Smooth muscle cell (in vitro differentiated cells): ENCODE measurements at regions not wholly inside any gene's neighbourhood (a gene's known extent, or its start where the extent isn't known, plus 50 kb on each side); places are given as distances from the start of the nearest gene placed in this dataset.

ENCODE experiments used
- DNase-seq: peaks from one replicate; lab custom pipeline; 2025; ENCODE audit not compliant: unreplicated experiment; lab: John Stamatoyannopoulos, UW
- H2AFZ ChIP-seq: fragments of 200-600 bp; sonication (generic); 2 replicates; pipeline ENCODE4 v1.6.0; 2016; ENCODE audit warnings: antibody characterized with exemption, low read depth, mild to moderate bottlenecking
- H3F3A ChIP-seq: fragments of 200-600 bp; sonication (generic); 2 replicates; pipeline ENCODE4 v1.6.0; 2017; ENCODE audit warnings: antibody characterized with exemption, low read depth
- H3K27ac ChIP-seq: fragments of 200-600 bp; sonication (generic); 2 replicates; pipeline ENCODE4 v1.5.1; 2016; ENCODE audit warnings: low read depth, mild to moderate bottlenecking
- H3K27me3 ChIP-seq: fragments of 200-600 bp; sonication (generic); 2 replicates; pipeline ENCODE4 v1.6.1; 2016; ENCODE audit warnings: low read depth, mild to moderate bottlenecking
- H3K36me3 ChIP-seq: fragments of 200-600 bp; sonication (generic); 2 replicates; pipeline ENCODE4 v1.5.1; 2016; ENCODE audit warnings: low read depth
- H3K4me1 ChIP-seq: fragments of 200-600 bp; sonication (generic); 2 replicates; pipeline ENCODE4 v1.5.1; 2016; ENCODE audit warnings: low read depth
- H3K4me2 ChIP-seq: fragments of 200-600 bp; sonication (generic); 2 replicates; pipeline ENCODE4 v1.6.0; 2016; ENCODE audit warnings: mild to moderate bottlenecking
- H3K4me3 ChIP-seq: fragments of 200-600 bp; sonication (generic); 2 replicates; pipeline ENCODE4 v1.5.1; 2016; ENCODE audit warnings: mild to moderate bottlenecking
- H3K79me2 ChIP-seq: fragments of 200-600 bp; sonication (generic); 2 replicates; pipeline ENCODE4 v1.6.0; 2016; ENCODE audit warnings: low read depth, mild to moderate bottlenecking
- H3K9ac ChIP-seq: fragments of 200-600 bp; sonication (generic); 2 replicates; pipeline ENCODE4 v1.6.0; 2016; ENCODE audit warnings: low read depth
- H3K9me3 ChIP-seq: fragments of 200-600 bp; sonication (generic); replicated peaks from 2 replicates; pipeline ENCODE4 v1.5.1; 2016; ENCODE audit warnings: low read depth
- H4K20me1 ChIP-seq: fragments of 200-600 bp; sonication (generic); 2 replicates; pipeline ENCODE4 v1.6.0; 2016; ENCODE audit warnings: low read depth
- CTCF ChIP-seq: fragments of 200-600 bp; sonication (generic); IDR thresholded peaks from 2 replicates; pipeline ENCODE4 v1.5.1; 2017; ENCODE audit warnings: borderline replicate concordance, mild to moderate bottlenecking, antibody characterized with exemption; ENCODE audit not compliant: insufficient read depth, poor library complexity, severe bottlenecking
- WGBS: methylation state at CpG from one replicate; pipeline ENCODE4 v1.1.7; 2016; ENCODE audit warnings: low lambda C conversion rate; 5-methylcytosine and 5-hydroxymethylcytosine counted together

- Histone ChIP-seq H3K27me3 (peaks cover 3% of the 10 kb centered on the region), H3K79me2 (no peaks in the 10 kb centered on the region), H3K4me2 (no peak overlapping the region), H2AFZ (no peak overlapping the region), H3K9ac (no peak overlapping the region), H3K36me3 (no peaks in the 10 kb centered on the region), H4K20me1 (no peaks in the 10 kb centered on the region), H3F3A (no peaks in the 10 kb centered on the region), H3K9me3 (no peaks in the 10 kb centered on the region), H3K4me1 (no peaks in the 10 kb centered on the region), H3K4me3 (no peak overlapping the region), H3K27ac (no peak overlapping the region)
- TF ChIP-seq CTCF: no peak
- no peak for DNase-seq
- WGBS: 84% methylated on average over 6 of the region's 6 CpGs
Observed at GRCh38 chr15:66981771-66982170, 83.6 kb upstream of the SMAD3 start.

GRCh38 chr15:66982250-66982649, 83.2 kb upstream of the SMAD3 start:
- H3K36me3 ChIP-seq: no peaks in the 10 kb centered on the region
- H4K20me1 ChIP-seq: no peaks in the 10 kb centered on the region
- 94% methylated on average over 4 of the region's 4 CpGs for WGBS
- no peak overlapping the region for H3K4me2 ChIP-seq
- DNase-seq: no peak
- no peak for TF ChIP-seq CTCF
- H3K27me3 ChIP-seq: peaks cover 3% of the 10 kb centered on the region
- no peak overlapping the region for H3K4me3 ChIP-seq
- no peaks in the 10 kb centered on the region for H3K79me2 ChIP-seq
- no peak overlapping the region for H3K27ac ChIP-seq
- no peak overlapping the region for H2AFZ ChIP-seq
- H3K9ac ChIP-seq: no peak overlapping the region
- H3K9me3 ChIP-seq: no peaks in the 10 kb centered on the region
- H3K4me1 ChIP-seq: no peaks in the 10 kb centered on the region
- H3F3A ChIP-seq: no peaks in the 10 kb centered on the region

- no peak overlapping the region for H3K4me2 ChIP-seq
- peaks cover 3% of the 10 kb centered on the region for H3K27me3 ChIP-seq
- H2AFZ ChIP-seq: no peak overlapping the region
- TF ChIP-seq CTCF: no peak
- no peaks in the 10 kb centered on the region for H4K20me1 ChIP-seq
- H3K36me3 ChIP-seq: no peaks in the 10 kb centered on the region
- DNase-seq: no peak
- no peak overlapping the region for H3K4me3 ChIP-seq
- no peaks in the 10 kb centered on the region for H3K79me2 ChIP-seq
- no peaks in the 10 kb centered on the region for H3K4me1 ChIP-seq
- no peaks in the 10 kb centered on the region for H3K9me3 ChIP-seq
- H3F3A ChIP-seq: no peaks in the 10 kb centered on the region
- no peak overlapping the region for H3K27ac ChIP-seq
- no peak overlapping the region for H3K9ac ChIP-seq
Observed at GRCh38 chr15:66982816-66983215, 82.6 kb upstream of the SMAD3 start.

GRCh38 chr15:66985653-66986052, 79.7 kb upstream of the SMAD3 start:
- DNase-seq: no peak
- no peak for TF ChIP-seq CTCF

More at GRCh38 chr15:66985653-66986052, 79.7 kb upstream of the SMAD3 start:
- H3K9ac ChIP-seq: no peak overlapping the region
- no peak overlapping the region for H3K27ac ChIP-seq
- no peaks in the 10 kb centered on the region for H4K20me1 ChIP-seq
- H3K9me3 ChIP-seq: no peaks in the 10 kb centered on the region
- H3F3A ChIP-seq: no peaks in the 10 kb centered on the region
- H3K27me3 ChIP-seq: peaks cover 3% of the 10 kb centered on the region
- WGBS: 92% methylated on average over 8 of the region's 8 CpGs
- no peaks in the 10 kb centered on the region for H3K4me1 ChIP-seq
- no peak overlapping the region for H3K4me3 ChIP-seq
- H2AFZ ChIP-seq: no peak overlapping the region
- H3K36me3 ChIP-seq: no peaks in the 10 kb centered on the region
- no peak overlapping the region for H3K4me2 ChIP-seq
- no peaks in the 10 kb centered on the region for H3K79me2 ChIP-seq
